ENCODE measurements at regions not wholly inside any gene's neighbourhood (a gene's known extent, or its start where the extent isn't known, plus 50 kb on each side); places are given as distances from the start of the nearest gene placed in this dataset.

DNA sequence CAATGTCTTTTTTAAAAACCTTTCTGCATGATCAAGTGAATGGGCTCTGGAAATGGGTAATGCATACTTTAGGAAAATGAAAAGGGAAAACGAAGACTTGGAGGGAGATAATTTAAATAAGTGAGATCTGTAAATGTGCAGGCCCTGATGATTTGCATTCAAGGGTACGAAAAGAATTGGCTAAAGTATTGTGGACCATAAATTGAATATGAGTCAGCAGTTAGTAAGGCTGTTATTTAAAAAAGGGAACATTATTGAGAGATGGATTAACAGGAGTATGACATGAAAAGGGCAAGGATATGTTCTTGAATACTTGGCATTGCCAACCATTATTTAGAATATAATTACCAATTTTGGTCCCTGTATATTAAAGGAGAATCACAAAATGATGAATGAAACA is 125.5 kb downstream of the GPAT3 start (continued):
- TF ChIP-seq CEBPZ (IDR thresholded peaks at IDR 0.05; ENCODE audit: low read depth, low read length) (no peak), HDAC6 (IDR thresholded peaks at IDR 0.05; ENCODE audit: unreplicated experiment) (no peak), SRF (IDR thresholded peaks at IDR 0.05; ENCODE audit: low read depth in 2 of 2, low read length in 2 of 2) (no peak), ZNF217 (IDR thresholded peaks at IDR 0.05) (no peak)

GRCh38 chr4:83660578-83660977 is 124.7 kb downstream of the GPAT3 start:
- ChIA-PET SMC1A (ENCODE audit: uncharacterized antibody, unreplicated experiment) (no interaction called here), RAD21 (ENCODE audit: unreplicated experiment) (no interaction called here), POLR2A (no interaction called here), CTCF (no interaction called here)
- intact Hi-C loops (cut with micrococcal nuclease; ENCODE audit: unreplicated experiment) (no loop called here), in situ Hi-C loops (cut with MboI) (no loop called here)
- Histone ChIP-seq H3K4me2 (ENCODE audit: control insufficient read depth, insufficient read depth) (no peak overlapping the region), H4K20me1 (ENCODE audit: control insufficient read depth, insufficient read depth) (no peaks in the 10 kb centered on the region), H3K79me2 (ENCODE audit: control insufficient read depth, insufficient read depth, low read length) (no peaks in the 10 kb centered on the region), H3K9me3 (replicated peaks; ENCODE audit: control insufficient read depth, insufficient read depth, low read length) (no peaks in the 10 kb centered on the region), H2AFZ (ENCODE audit: control insufficient read depth, low read depth, low read length) (no peak overlapping the region), H3K36me3 (ENCODE audit: control insufficient read depth in 2 of 2, insufficient read depth in 2 of 2, low read length in 1 of 2) (no peaks in the 10 kb centered on the region), H3K27me3 (replicated peaks in 1 of 2; ENCODE audit: control insufficient read depth in 2 of 2, insufficient read depth in 2 of 2, low read length in 1 of 2) (no peaks in the 10 kb centered on the region), H3K27ac (ENCODE audit: control insufficient read depth, insufficient read depth) (no peak overlapping the region), H3K4me1 (ENCODE audit: control insufficient read depth, insufficient read depth, low read length) (no peaks in the 10 kb centered on the region), H3K4me3 (no peak overlapping the region), H3K9ac (ENCODE audit: control insufficient read depth, insufficient read depth, low read length) (no peak overlapping the region)
- BruUV-seq (replicated peaks): no TSS peak
- TF ChIP-seq POLR2AphosphoS2 (IDR thresholded peaks at IDR 0.05; ENCODE audit: low read depth, low read length) (no peak), JUND (IDR thresholded peaks at IDR 0.05; ENCODE audit: low read depth, low read length) (no peak), FOXK2 (IDR thresholded peaks at IDR 0.05) (no peak)
- 2% methylated on average over 2 of the region's 2 CpGs for WGBS (ENCODE audit: insufficient coverage, insufficient replicate concordance, low lambda C conversion rate, missing lambda C conversion rate)
- no peak for DNase-seq (ENCODE audit: low read depth, low spot score)
- ATAC-seq: no peak
- no peak for FAIRE-seq
